Sigmoid colon (tissue), 3 donors: ENCODE measurements at regions not wholly inside any gene's neighbourhood (a gene's known extent, or its start where the extent isn't known, plus 50 kb on each side); places are given as distances from the start of the nearest gene placed in this dataset.

Experiments
- POLR2A ChIP-seq, 2 donors: fragments of 450-650 bp; IDR thresholded peaks; one replicate each; pipeline ENCODE4 v1.6.1; 2016; ENCODE audit warnings: antibody characterized with exemption in 2 of 2, mild to moderate bottlenecking in 2 of 2, moderate library complexity in 2 of 2
- TF ChIP-seq, protein P1 (sequence below), 4 experiments: fragments of 450-650 bp in 3 of 4; fragments of 200-600 bp in 1 of 4; IDR thresholded peaks; one replicate each; pipeline ENCODE4 v1.5.1; 2016 to 2019; ENCODE audit warnings: antibody characterized with exemption in 4 of 4, mild to moderate bottlenecking in 3 of 4, moderate library complexity in 2 of 4

DNA sequence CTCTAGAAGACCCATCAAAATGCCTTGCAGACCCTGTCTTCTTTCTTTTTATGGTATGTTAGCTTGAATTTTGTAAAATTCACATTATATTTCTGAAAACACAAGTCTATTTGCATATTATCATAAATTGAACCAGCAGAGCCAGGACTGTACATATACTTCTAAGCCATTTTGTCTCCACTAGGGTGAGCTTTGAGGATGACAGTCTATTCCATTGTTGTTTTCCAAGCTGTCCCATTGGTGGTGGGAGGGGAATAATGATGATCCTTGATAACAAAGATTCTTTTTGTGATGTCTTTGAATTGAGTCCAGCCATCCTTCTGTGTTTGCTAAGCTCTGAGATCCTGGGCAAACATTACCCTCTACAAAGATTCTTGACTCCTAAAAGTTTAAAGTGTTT lies 359.3 kb upstream of the PCDH20 start:
- TF ChIP-seq POLR2A (IDR thresholded peaks at IDR 0.05), result no peak
- TF ChIP-seq, protein P1, sequence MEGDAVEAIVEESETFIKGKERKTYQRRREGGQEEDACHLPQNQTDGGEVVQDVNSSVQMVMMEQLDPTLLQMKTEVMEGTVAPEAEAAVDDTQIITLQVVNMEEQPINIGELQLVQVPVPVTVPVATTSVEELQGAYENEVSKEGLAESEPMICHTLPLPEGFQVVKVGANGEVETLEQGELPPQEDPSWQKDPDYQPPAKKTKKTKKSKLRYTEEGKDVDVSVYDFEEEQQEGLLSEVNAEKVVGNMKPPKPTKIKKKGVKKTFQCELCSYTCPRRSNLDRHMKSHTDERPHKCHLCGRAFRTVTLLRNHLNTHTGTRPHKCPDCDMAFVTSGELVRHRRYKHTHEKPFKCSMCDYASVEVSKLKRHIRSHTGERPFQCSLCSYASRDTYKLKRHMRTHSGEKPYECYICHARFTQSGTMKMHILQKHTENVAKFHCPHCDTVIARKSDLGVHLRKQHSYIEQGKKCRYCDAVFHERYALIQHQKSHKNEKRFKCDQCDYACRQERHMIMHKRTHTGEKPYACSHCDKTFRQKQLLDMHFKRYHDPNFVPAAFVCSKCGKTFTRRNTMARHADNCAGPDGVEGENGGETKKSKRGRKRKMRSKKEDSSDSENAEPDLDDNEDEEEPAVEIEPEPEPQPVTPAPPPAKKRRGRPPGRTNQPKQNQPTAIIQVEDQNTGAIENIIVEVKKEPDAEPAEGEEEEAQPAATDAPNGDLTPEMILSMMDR (IDR thresholded peaks at IDR 0.05), result no peak
